A172 (cell line): ENCODE measurements at regions not wholly inside any gene's neighbourhood (a gene's known extent, or its start where the extent isn't known, plus 50 kb on each side); places are given as distances from the start of the nearest gene placed in this dataset.

Experiments
- DNase-seq: peaks from one replicate; pipeline ENCODE4 v3.0.0-alpha.2; 2015; ENCODE audit warnings: low spot score

DNA sequence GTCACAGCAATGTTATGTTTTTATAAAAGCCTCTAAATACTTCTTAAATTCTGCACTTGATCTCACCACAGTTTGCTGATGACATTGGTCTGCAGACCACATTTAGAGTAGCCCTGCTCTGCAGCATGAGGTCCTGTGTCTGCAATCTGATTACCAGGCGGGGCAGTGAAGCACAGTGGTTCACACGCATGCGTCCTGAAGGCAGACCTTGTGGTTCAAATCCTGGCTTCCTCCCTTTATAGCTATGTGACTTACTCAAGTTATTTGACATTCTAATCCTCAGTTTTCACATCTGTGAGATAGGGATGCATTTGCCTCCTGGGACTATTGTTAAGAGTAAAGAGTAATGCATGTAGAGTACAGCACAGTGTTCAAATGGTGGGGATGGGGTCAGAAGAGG, 50.3 kb downstream of the BMAL2 start:
- DNase-seq = no peak

DNA sequence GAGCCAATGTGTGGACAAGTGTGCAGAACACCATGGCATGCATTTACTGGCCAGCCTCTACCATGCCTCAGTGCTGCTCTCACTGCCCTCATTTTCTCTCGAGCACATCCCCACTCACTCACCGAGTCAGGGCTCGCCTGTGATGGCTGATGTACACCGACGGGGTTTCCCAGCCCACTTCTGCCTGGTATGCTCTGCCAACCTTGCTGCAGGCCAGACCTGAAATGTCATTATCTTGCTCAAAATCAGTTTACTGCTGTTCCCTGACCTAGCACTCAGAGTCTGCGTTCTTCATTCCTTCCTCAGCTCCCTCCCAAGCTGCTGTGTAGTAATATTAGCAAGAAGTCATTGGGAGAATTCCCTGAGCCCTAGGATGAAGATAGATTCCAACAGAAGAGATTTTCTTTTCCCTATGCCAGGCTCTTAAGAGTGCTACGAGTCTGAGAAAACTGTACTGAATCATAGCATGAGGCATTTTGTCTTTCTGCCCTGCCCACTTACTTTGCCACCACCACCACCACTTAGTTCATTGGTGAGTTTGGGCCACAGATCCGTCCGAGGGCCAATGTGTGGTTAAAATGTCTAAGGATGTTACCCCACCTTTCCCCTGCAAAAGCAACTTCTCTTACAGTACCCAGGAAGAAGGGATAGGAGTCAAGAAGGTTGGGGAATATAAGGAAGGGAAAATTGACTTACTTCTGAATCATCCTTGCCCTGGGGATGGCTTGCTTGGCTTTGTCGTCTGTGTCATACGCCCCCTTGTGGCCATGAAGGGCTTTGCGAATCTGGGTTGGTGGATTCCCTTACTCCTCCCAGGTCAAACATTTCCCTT, 51.0 kb downstream of the BMAL2 start:
- peak; percentile 77 for DNase-seq

DNA sequence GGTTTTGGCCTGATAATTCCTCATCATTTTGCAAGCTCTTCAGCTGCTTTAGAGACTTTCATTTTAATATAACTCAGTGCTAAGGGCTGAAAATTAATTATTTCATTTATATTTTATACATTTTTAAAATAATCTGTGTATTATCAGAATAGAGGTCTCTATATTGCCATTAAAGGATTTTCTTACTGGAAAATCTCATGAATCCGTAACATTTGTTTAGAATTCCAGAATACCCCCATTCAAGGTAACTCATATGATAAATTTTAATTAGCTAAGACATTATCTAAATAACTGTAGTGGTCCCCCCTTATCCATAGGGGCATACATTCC, 51.6 kb downstream of the BMAL2 start:
- no peak for DNase-seq

DNA sequence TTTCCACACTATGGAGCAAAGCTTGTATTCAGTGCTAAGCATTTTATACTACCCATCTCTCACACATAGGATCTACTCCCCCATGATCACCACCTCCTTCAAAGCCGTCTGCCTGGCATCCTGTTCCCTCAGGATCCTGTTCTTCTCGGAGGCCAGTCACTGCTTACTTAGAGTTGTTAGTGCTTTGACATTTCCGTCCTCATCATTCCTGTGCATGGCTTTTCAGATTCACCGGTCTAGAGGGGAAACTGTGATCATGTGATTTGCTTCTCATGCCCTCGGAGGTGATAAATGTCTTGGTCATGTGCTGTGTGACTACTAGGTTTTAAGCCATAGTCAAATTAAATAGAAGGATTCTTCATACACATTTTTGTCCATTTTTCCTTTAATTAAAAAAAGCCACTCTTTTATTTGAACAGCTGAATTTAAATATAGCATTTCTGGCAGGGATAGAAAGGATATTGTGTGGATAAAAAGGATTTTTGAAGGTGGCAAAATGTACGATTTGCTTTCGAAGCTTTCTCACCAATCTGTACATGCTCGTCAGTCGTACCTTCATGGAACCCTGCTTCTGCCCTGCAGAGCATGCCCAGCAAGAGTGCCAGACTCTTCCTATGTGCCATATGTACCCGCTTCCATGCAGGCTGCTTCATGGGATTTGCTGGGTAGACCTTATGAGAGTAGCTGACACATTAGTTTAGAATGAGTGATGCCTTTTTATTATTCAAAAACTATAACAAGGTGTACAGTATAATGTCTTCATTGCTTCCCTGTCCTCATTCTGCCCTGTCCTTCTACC, 53.3 kb downstream of the BMAL2 start:
- DNase-seq = no peak

DNA sequence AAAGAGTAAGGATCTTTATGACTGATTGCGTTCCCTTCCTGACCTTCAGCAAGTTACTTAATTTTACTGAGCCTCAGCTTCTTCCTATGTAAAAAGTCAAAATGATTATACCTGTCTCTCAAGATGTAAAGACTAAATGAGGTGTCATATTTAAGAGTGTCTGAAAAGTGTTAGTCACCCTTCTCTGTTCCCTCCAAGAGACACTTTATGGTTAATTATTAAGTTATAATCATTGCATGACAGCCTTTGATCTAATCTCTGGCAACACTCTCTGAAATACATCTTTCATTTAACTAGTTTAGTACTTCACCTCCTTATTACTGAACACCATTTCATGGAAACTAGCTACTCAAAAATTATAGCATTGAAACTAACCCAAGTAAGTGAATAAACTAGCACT, 54.8 kb downstream of the BMAL2 start:
- DNase-seq = no peak

DNA sequence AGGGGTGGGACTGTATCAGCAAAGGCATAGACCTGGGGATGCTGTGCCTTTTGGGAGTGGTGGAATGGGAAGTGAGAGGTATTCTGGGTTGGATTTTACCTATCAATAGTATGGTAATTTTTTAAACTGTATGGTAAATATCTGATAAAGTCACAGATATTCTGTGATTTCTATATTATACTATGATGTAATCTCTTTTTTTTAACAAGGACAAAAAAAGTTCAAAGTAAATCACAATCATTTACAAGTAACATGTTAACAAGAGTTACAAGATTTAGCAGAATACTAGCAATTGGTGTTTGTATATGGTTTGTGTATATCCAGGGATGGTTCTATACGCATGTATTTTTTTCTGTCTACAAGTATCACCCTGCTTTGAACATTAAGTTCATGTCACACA, 56.0 kb downstream of the BMAL2 start:
- DNase-seq = no peak

DNA sequence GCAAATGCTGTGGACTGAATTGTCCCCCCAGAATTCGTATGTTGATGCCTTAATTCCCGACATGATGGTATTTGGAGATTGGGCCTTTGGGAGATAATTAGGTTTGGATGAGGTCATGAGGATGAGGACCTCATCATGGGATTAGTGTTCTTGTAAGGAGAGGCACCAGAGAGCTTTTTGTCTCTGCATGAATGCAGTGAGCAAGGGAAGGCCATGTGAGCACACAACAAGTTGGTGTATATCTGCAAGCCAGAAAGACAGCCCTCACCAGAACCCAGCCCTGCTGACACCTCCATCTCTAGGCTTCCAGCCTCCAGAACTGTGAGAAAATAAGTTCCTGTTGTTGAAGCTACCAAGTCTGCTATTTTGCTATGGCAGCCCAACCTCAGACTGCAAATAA, 51.9 kb upstream of the SMCO2 start:
- no peak for DNase-seq

DNA sequence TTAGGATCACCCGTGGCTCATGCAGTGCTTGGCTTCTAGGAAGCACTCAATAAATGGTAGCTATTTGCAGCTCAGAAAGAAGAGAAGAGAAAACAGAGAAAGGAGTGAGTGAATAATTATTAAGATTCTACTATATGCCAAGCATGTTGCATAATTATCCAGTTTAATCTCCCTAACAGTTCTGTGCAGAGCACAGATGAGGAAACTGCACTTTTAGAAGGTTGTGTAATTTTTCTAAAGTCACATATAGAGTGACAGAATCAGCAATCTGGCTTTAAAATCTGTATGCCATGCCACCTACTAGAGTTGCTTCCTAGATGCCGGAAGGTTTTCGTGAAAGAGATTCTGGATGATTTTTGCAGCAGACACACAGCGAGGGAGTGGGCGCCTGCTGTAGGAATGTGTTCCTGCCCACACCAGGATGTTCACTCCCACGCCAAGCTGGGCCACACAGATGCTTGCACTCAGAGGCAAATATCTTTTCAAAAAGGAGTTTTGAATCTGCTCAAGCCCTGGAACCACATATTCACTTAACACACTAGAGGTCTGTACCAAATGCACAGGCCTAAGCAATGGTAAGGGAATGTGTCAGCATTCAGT, 50.2 kb upstream of the SMCO2 start:
- DNase-seq = no peak
